ENCODE measurements at regions not wholly inside any gene's neighbourhood (a gene's known extent, or its start where the extent isn't known, plus 50 kb on each side); places are given as distances from the start of the nearest gene placed in this dataset.
A peak's percentile ranks its signal among the peaks of the same experiment; 100 is the strongest.

DNA sequence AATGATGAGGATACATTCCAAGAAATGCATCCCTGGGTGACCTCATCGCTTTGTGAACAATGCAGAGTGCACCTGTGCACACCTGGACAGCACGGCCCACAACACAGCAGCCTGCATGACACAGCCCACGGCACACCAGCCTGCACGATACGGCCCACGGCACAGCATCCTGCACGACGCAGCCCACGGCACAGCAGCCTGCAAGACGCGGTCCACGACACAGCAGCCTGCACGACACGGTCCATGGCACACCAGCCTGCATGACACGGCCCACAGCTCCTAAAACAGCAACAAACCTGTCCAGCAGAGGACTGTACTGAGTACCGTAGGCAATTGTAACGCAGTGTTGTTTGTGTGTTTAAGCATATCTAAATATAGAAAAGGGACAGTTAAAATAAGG, 134.7 kb upstream of the PPP2R2D start:
- Histone ChIP-seq H3K4me1 (ENCODE audit: control insufficient read depth in 2 of 2, insufficient read depth in 2 of 2, low read length in 2 of 2) (no peaks in the 10 kb centered on the region), H3K9me3 (ENCODE audit: control insufficient read depth in 2 of 3, low read length in 3 of 3) (no peaks in the 10 kb centered on the region), H3K27ac (ENCODE audit: low read depth, low read length) (no peak overlapping the region), H3K27me3 (ENCODE audit: control insufficient read depth in 2 of 2, insufficient read depth in 2 of 2, low read length in 2 of 2) (no peaks in the 10 kb centered on the region), H3K36me3 (ENCODE audit: control insufficient read depth in 2 of 3, insufficient read depth in 3 of 3, low read length in 3 of 3) (no peaks in the 10 kb centered on the region), H3K4me3 (ENCODE audit: low read length) (no peak overlapping the region)
- Mint-ChIP-seq H3K4me1 (no peaks in the 10 kb centered on the region), H3K27me3 (peaks cover 2 to 32% (median 20%) of the 10 kb centered on the region in 5 donors), H3K4me3 (no peak overlapping the region), H3K9me3 (peaks cover 0 to 6% (median 0%) of the 10 kb centered on the region in 11 donors), H3K36me3 (no peaks in the 10 kb centered on the region), H3K27ac (no peak overlapping the region)
- DNase-seq (no peak), ATAC-seq (no peak)
- ChIA-PET POLR2A (no interaction called here), CTCF (no interaction called here)
- intact Hi-C loops (cut with micrococcal nuclease), result no loop called here

DNA sequence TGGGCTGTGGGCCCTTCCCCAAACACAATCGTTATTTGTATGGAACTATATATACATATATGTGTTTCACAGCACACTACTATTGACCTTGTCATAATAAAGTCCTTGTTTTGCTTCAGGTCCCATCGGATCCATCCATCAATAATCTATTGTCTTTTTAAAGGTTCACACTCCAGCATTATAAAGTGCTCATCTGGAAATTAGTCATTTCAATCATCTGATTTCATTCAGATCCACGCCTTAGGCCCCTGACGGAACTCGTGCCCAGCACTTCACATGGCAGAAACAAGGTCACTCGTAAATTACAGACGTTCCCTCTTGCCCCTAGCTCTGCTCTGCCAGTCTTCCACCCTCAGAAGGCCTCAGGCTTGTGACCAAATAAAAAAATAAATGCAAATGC, 133.1 kb upstream of the PPP2R2D start:
- Histone ChIP-seq H3K27ac (ENCODE audit: low read depth, low read length) (no peak overlapping the region), H3K36me3 (ENCODE audit: control insufficient read depth in 2 of 3, insufficient read depth in 3 of 3, low read length in 3 of 3) (no peaks in the 10 kb centered on the region), H3K4me1 (ENCODE audit: control insufficient read depth in 2 of 2, insufficient read depth in 2 of 2, low read length in 2 of 2) (no peaks in the 10 kb centered on the region), H3K9me3 (ENCODE audit: control insufficient read depth in 2 of 3, low read length in 3 of 3) (no peaks in the 10 kb centered on the region), H3K4me3 (ENCODE audit: low read length) (no peak overlapping the region), H3K27me3 (ENCODE audit: control insufficient read depth in 2 of 2, insufficient read depth in 2 of 2, low read length in 2 of 2) (no peaks in the 10 kb centered on the region)
- ChIA-PET CTCF (no interaction called here), POLR2A (no interaction called here)
- Mint-ChIP-seq H3K27ac (no peak overlapping the region), H3K27me3 (peaks cover 0 to 27% (median 9%) of the 10 kb centered on the region in 5 donors), H3K4me3 (no peak overlapping the region), H3K9me3 (peaks cover 0 to 6% (median 0%) of the 10 kb centered on the region in 11 donors), H3K36me3 (no peaks in the 10 kb centered on the region), H3K4me1 (no peaks in the 10 kb centered on the region)
- ATAC-seq (no peak), DNase-seq (no peak)
- intact Hi-C loops (cut with micrococcal nuclease), result no loop called here

DNA sequence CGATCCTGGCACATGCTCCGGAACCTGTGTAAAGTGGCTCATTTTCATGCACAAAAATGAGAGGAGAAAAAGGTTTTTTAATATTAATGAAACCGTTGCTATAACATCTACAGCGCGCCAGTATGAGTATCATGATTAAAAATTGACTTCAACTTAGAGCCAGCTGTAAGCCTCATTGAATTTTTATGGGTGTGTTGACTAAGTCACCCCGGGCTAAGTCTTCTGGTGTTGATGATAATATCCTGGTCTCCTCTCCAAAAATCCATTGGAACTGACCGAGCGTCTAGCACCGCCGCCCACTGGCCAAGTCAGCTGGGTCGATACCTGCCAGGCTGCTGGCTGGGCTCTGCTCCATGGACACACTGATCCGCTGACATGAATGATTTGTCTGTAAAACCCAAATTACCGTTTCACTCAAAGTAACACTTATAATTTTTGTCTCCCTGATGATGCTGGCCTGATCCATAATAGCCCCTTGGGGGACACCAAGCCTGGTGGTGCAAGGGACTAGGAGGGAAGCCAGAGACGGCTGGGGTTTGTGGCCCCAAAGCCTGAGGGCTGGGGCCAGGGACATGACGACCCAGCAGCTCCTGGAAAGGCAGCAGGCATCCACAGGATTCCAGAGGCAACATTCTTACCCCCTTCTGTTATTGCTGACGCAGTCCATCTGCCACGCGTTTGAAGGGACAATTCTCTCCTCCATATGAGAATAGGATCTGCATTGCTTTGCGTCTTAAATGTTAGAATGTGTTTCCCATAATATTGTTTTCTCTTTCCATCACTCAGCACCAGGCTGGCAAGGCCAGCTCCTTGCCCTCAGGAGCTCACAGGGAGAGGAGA, 131.0 kb upstream of the PPP2R2D start:
- intact Hi-C loops (cut with micrococcal nuclease), result no loop called here
- no peaks in the 10 kb centered on the region for H3K4me1 Mint-ChIP-seq

DNA sequence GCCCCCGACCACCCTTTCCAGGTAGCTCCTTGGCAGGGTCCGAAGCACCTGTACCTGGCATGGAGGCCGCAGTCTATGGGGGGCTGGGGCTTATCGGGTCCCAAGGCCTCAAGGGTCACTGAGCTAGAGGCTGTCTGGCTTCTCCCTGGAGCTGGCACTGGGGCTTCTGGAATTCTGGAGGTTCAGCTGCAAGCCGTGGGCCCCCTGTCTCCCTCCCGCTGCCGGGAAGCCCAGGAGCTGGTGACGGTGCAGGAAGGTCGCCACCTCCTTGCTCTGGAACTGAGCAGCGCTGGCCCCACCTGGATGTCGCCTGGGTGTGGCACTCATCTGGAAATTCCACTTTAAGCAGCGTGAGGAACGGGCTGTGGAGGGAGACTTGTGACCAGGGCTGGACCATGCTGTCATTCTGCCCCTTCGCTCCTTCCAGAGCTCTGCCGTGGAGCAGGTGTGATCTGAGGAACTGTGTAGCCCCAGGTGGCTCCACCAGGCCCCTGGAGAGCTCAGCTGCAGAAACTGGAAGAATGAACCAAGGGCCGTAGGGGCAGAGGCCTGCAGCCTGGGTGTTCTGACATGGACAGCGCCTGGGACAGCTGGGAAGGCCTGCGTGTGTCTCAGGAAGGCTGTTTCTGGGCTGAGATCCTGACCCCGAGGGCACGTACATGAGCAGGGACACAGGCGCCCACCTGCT, 129.7 kb upstream of the PPP2R2D start:
- DNase-seq, result no peak
- H3K27me3 ChIP-seq (ENCODE audit: control insufficient read depth in 2 of 2, insufficient read depth in 2 of 2, low read length in 2 of 2), result no peaks in the 10 kb centered on the region
- no peak overlapping the region for H3K27ac ChIP-seq (ENCODE audit: low read depth, low read length)
- peaks cover 0 to 6% (median 0%) of the 10 kb centered on the region in 5 donors for H3K36me3 Mint-ChIP-seq
- no peak for ATAC-seq
- POLR2A ChIA-PET, result no interaction called here
- intact Hi-C loops (cut with micrococcal nuclease), result no loop called here
- CTCF ChIA-PET, result no interaction called here
- peaks cover 0 to 17% (median 0%) of the 10 kb centered on the region in 5 donors for H3K27me3 Mint-ChIP-seq
- H3K4me1 Mint-ChIP-seq, result no peaks in the 10 kb centered on the region
- no peak overlapping the region for H3K4me3 ChIP-seq (ENCODE audit: low read length)
- no peaks in the 10 kb centered on the region for H3K4me1 ChIP-seq (ENCODE audit: control insufficient read depth in 2 of 2, insufficient read depth in 2 of 2, low read length in 2 of 2)
- no peaks in the 10 kb centered on the region for H3K36me3 ChIP-seq (ENCODE audit: control insufficient read depth in 2 of 3, insufficient read depth in 3 of 3, low read length in 3 of 3)
- H3K27ac Mint-ChIP-seq, result no peak overlapping the region
- peaks cover 0 to 10% (median 3%) of the 10 kb centered on the region in 11 donors for H3K9me3 Mint-ChIP-seq
- peaks cover 0 to 7% (median 0%) of the 10 kb centered on the region in 3 experiments for H3K9me3 ChIP-seq (ENCODE audit: control insufficient read depth in 2 of 3, low read length in 3 of 3)
- H3K4me3 Mint-ChIP-seq, result no peak overlapping the region

More for the DNA sequence above, 131.0 kb upstream of the PPP2R2D start:
- Mint-ChIP-seq H3K9me3 (peaks cover 0 to 6% (median 0%) of the 10 kb centered on the region in 11 donors), H3K36me3 (no peaks in the 10 kb centered on the region), H3K4me3 (no peak overlapping the region), H3K27me3 (peaks cover 0 to 17% (median 0%) of the 10 kb centered on the region in 5 donors), H3K27ac (no peak overlapping the region)
- Histone ChIP-seq H3K27ac (ENCODE audit: low read depth, low read length) (no peak overlapping the region), H3K9me3 (ENCODE audit: control insufficient read depth in 2 of 3, low read length in 3 of 3) (no peaks in the 10 kb centered on the region), H3K4me1 (ENCODE audit: control insufficient read depth in 2 of 2, insufficient read depth in 2 of 2, low read length in 2 of 2) (no peaks in the 10 kb centered on the region), H3K27me3 (ENCODE audit: control insufficient read depth in 2 of 2, insufficient read depth in 2 of 2, low read length in 2 of 2) (no peaks in the 10 kb centered on the region), H3K36me3 (ENCODE audit: control insufficient read depth in 2 of 3, insufficient read depth in 3 of 3, low read length in 3 of 3) (no peaks in the 10 kb centered on the region), H3K4me3 (ENCODE audit: low read length) (no peak overlapping the region)
- no peak for ATAC-seq
- ChIA-PET POLR2A (no interaction called here), CTCF (no interaction called here)
- no peak for DNase-seq

DNA sequence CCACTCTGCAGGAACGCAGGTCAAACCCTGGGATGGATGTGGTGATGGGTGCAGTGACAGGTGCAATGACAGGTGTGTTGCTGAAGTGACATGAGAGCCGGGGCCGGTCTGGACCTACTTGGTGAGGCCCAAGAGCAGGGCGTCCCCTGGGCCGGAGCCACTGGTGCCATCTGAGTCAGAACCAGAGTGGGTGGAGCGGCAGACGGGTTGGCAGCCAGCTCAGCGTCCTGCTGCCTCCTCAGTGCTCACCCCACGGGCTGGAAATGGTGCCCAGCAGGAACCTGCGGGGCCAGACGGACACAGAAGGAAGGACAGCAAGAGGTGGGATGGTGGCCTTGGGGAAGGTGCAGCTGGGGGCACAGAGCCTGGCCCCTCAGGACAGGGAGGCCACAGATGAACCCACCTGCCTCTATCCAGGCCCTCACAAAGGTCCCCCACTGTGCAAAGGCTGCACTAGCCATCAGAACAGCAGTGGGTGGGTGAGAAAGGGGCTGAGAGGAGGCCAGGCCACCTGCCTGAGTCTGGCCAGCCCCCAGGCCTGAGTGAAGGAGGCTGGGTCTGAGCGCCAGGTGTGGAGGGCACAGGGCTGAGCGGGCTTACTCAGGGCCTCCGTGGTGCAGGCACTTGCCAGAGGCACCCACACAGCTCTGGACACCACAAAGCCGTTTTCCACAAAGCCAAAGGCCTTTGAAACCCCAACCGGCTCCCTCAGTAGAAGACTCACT, 129.0 kb upstream of the PPP2R2D start:
- intact Hi-C loops (cut with micrococcal nuclease), result no loop called here
- no peaks in the 10 kb centered on the region for H3K4me1 Mint-ChIP-seq
- Histone ChIP-seq H3K4me1 (ENCODE audit: control insufficient read depth in 2 of 2, insufficient read depth in 2 of 2, low read length in 2 of 2) (no peaks in the 10 kb centered on the region), H3K27me3 (ENCODE audit: control insufficient read depth in 2 of 2, insufficient read depth in 2 of 2, low read length in 2 of 2) (no peaks in the 10 kb centered on the region), H3K9me3 (ENCODE audit: control insufficient read depth in 2 of 3, low read length in 3 of 3) (peaks cover 0 to 14% (median 0%) of the 10 kb centered on the region in 3 experiments), H3K27ac (ENCODE audit: low read depth, low read length) (no peak overlapping the region), H3K4me3 (ENCODE audit: low read length) (no peak overlapping the region), H3K36me3 (ENCODE audit: control insufficient read depth in 2 of 3, insufficient read depth in 3 of 3, low read length in 3 of 3) (no peaks in the 10 kb centered on the region)
- no peak for DNase-seq
- H3K27me3 Mint-ChIP-seq, result peaks cover 0 to 17% (median 0%) of the 10 kb centered on the region in 5 donors
- H3K27ac Mint-ChIP-seq, result no peak overlapping the region
- H3K4me3 Mint-ChIP-seq, result no peak overlapping the region
- peaks cover 0 to 6% (median 0%) of the 10 kb centered on the region in 5 donors for H3K36me3 Mint-ChIP-seq
- POLR2A ChIA-PET, result no interaction called here
- H3K9me3 Mint-ChIP-seq, result peaks cover 4 to 17% (median 9%) of the 10 kb centered on the region in 11 donors
- ATAC-seq, result peak; percentile 15
- CTCF ChIA-PET, result no interaction called here

DNA sequence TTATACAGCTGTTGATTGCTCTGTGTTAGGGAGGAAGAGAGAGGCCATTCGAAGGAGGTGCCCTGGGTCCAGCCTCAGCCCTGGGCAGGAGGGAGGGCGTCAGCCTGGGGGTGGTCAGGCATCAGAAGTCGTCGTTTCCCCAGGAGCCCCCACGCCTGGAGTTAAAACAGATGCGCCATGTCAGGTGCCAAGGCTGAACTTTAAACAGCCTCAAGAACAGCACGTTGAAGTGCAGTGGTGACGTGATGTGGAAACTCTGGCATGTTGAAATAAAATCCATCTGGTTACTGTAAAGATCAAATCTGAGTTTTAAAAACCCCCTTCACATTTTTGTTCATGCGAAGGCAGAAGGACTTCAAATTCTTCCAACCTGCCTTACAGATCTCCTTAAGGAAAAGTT, 128.4 kb upstream of the PPP2R2D start:
- H3K4me3 Mint-ChIP-seq, result no peak overlapping the region
- no peaks in the 10 kb centered on the region for H3K4me1 Mint-ChIP-seq
- ChIA-PET POLR2A (no interaction called here), CTCF (no interaction called here)
- H3K27ac ChIP-seq (ENCODE audit: low read depth, low read length), result no peak overlapping the region
- H3K9me3 Mint-ChIP-seq, result peaks cover 8 to 23% (median 14%) of the 10 kb centered on the region in 11 donors
- peaks cover 0 to 20% (median 0%) of the 10 kb centered on the region in 3 experiments for H3K9me3 ChIP-seq (ENCODE audit: control insufficient read depth in 2 of 3, low read length in 3 of 3)
- H3K27me3 Mint-ChIP-seq, result peaks cover 0 to 17% (median 0%) of the 10 kb centered on the region in 5 donors
- ATAC-seq (no peak), DNase-seq (no peak)
- H3K27ac Mint-ChIP-seq, result no peak overlapping the region
- H3K27me3 ChIP-seq (ENCODE audit: control insufficient read depth in 2 of 2, insufficient read depth in 2 of 2, low read length in 2 of 2), result no peaks in the 10 kb centered on the region
- no peak overlapping the region for H3K4me3 ChIP-seq (ENCODE audit: low read length)
- no peaks in the 10 kb centered on the region for H3K36me3 ChIP-seq (ENCODE audit: control insufficient read depth in 2 of 3, insufficient read depth in 3 of 3, low read length in 3 of 3)
- H3K36me3 Mint-ChIP-seq, result peaks cover 0 to 9% (median 1%) of the 10 kb centered on the region in 5 donors
- H3K4me1 ChIP-seq (ENCODE audit: control insufficient read depth in 2 of 2, insufficient read depth in 2 of 2, low read length in 2 of 2), result no peaks in the 10 kb centered on the region
- intact Hi-C loops (cut with micrococcal nuclease), result no loop called here
